ENCODE measurements at regions not wholly inside any gene's neighbourhood (a gene's known extent, or its start where the extent isn't known, plus 50 kb on each side); places are given as distances from the start of the nearest gene placed in this dataset.

- Histone ChIP-seq H3K27ac (ENCODE audit: extremely low read depth, low read depth, low read length) (no peak overlapping the region), H3K9me3 (ENCODE audit: control insufficient read depth, insufficient read depth, low read depth, low read length) (no peaks in the 10 kb centered on the region), H3K4me3 (ENCODE audit: low read depth, low read length) (no peak overlapping the region), H3K36me3 (ENCODE audit: control insufficient read depth in 2 of 2, insufficient read depth in 1 of 2, low read length in 2 of 2) (no peaks in the 10 kb centered on the region), H3K4me1 (ENCODE audit: control insufficient read depth, insufficient read depth, low read length) (no peaks in the 10 kb centered on the region)
- POLR2A ChIA-PET, result no interaction called here
- TF ChIP-seq, protein P1, sequence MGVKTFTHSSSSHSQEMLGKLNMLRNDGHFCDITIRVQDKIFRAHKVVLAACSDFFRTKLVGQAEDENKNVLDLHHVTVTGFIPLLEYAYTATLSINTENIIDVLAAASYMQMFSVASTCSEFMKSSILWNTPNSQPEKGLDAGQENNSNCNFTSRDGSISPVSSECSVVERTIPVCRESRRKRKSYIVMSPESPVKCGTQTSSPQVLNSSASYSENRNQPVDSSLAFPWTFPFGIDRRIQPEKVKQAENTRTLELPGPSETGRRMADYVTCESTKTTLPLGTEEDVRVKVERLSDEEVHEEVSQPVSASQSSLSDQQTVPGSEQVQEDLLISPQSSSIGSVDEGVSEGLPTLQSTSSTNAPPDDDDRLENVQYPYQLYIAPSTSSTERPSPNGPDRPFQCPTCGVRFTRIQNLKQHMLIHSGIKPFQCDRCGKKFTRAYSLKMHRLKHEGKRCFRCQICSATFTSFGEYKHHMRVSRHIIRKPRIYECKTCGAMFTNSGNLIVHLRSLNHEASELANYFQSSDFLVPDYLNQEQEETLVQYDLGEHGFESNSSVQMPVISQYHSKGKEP (tag by site-specific recombination; IDR thresholded peaks at IDR 0.05), result no peak
- no peak for TF ChIP-seq ZNF391 (tag by site-specific recombination; IDR thresholded peaks at IDR 0.05; ENCODE audit: borderline replicate concordance, low read depth)
- no peak for TF ChIP-seq ZIC2 (tag by site-specific recombination; IDR thresholded peaks at IDR 0.05)
- no peak for TF ChIP-seq ZNF184 (tag by site-specific recombination; IDR thresholded peaks at IDR 0.05)
- no peak for TF ChIP-seq KLF9 (tag by site-specific recombination; IDR thresholded peaks at IDR 0.05; ENCODE audit: low read depth)
- no peak for TF ChIP-seq ZNF639 (tag by site-specific recombination; IDR thresholded peaks at IDR 0.05)
- no peak for TF ChIP-seq ZSCAN30 (tag by site-specific recombination; IDR thresholded peaks at IDR 0.05)
- no peak for TF ChIP-seq ZSCAN23 (tag by site-specific recombination; IDR thresholded peaks at IDR 0.05)
- no peak for TF ChIP-seq ZBTB7A (tag by site-specific recombination; IDR thresholded peaks at IDR 0.05; ENCODE audit: low read depth)
- CTCF ChIA-PET, result no interaction called here
These were observed 67.7 kb downstream of the MGST1 start for GRCh38 chr12:16415155-16415554.

DNA sequence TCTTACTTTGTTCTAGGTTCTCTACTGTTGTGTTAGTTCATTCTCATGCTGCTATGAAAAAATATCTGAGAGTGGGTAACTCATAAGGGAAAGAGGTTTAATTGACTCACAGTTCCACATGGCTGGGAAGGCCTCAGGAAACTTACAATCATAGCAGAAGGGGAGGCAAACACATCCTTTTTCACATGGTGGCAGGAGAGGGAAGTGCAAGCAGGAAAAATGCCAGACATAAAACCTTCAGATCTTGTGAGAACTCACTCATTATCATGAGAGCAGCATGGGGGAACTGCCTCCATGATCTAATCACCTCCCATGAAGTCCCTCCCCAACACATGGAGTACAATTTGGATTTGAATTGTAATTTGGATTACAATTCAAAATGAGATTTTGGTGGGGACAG is 69.6 kb downstream of the MGST1 start:
- H3K27ac ChIP-seq (ENCODE audit: extremely low read depth, low read depth, low read length), result no peak overlapping the region
- CTCF ChIA-PET, result no interaction called here
- no peaks in the 10 kb centered on the region for H3K4me1 ChIP-seq (ENCODE audit: control insufficient read depth, insufficient read depth, low read length)
- no peaks in the 10 kb centered on the region for H3K36me3 ChIP-seq (ENCODE audit: control insufficient read depth in 2 of 2, insufficient read depth in 1 of 2, low read length in 2 of 2)
- no peak overlapping the region for H3K4me3 ChIP-seq (ENCODE audit: low read depth, low read length)
- no peaks in the 10 kb centered on the region for H3K9me3 ChIP-seq (ENCODE audit: control insufficient read depth, insufficient read depth, low read depth, low read length)
- POLR2A ChIA-PET, result no interaction called here
- TF ChIP-seq SCRT2 (tag by site-specific recombination; IDR thresholded peaks at IDR 0.05) (no peak), HOXA7 (CRISPR knock-in tag; IDR thresholded peaks at IDR 0.05; ENCODE audit: borderline replicate concordance) (no peak), ZNF391 (tag by site-specific recombination; IDR thresholded peaks at IDR 0.05; ENCODE audit: borderline replicate concordance, low read depth) (no peak), ZNF404 (tag by site-specific recombination; IDR thresholded peaks at IDR 0.05) (no peak), ZNF639 (tag by site-specific recombination; IDR thresholded peaks at IDR 0.05) (no peak), BCL11B (tag by site-specific recombination; IDR thresholded peaks at IDR 0.05; ENCODE audit: low read depth) (no peak), ZNF777 (tag by site-specific recombination; IDR thresholded peaks at IDR 0.05; ENCODE audit: borderline replicate concordance) (no peak), ZBTB48 (tag by site-specific recombination; IDR thresholded peaks at IDR 0.05) (no peak), ZBTB49 (tag by site-specific recombination; IDR thresholded peaks at IDR 0.05; ENCODE audit: low read depth) (no peak), ZNF624 (tag by site-specific recombination; IDR thresholded peaks at IDR 0.05) (no peak), ZNF133 (tag by site-specific recombination; IDR thresholded peaks at IDR 0.05) (no peak), ZNF37A (tag by site-specific recombination; IDR thresholded peaks at IDR 0.05) (no peak)
- TF ChIP-seq, protein P2, sequence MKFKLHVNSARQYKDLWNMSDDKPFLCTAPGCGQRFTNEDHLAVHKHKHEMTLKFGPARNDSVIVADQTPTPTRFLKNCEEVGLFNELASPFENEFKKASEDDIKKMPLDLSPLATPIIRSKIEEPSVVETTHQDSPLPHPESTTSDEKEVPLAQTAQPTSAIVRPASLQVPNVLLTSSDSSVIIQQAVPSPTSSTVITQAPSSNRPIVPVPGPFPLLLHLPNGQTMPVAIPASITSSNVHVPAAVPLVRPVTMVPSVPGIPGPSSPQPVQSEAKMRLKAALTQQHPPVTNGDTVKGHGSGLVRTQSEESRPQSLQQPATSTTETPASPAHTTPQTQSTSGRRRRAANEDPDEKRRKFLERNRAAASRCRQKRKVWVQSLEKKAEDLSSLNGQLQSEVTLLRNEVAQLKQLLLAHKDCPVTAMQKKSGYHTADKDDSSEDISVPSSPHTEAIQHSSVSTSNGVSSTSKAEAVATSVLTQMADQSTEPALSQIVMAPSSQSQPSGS (tag by site-specific recombination; IDR thresholded peaks at IDR 0.05; ENCODE audit: low read depth), result no peak
- TF ChIP-seq, protein P3, sequence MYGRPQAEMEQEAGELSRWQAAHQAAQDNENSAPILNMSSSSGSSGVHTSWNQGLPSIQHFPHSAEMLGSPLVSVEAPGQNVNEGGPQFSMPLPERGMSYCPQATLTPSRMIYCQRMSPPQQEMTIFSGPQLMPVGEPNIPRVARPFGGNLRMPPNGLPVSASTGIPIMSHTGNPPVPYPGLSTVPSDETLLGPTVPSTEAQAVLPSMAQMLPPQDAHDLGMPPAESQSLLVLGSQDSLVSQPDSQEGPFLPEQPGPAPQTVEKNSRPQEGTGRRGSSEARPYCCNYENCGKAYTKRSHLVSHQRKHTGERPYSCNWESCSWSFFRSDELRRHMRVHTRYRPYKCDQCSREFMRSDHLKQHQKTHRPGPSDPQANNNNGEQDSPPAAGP (tag by site-specific recombination; IDR thresholded peaks at IDR 0.05), result no peak
- TF ChIP-seq, protein P4, sequence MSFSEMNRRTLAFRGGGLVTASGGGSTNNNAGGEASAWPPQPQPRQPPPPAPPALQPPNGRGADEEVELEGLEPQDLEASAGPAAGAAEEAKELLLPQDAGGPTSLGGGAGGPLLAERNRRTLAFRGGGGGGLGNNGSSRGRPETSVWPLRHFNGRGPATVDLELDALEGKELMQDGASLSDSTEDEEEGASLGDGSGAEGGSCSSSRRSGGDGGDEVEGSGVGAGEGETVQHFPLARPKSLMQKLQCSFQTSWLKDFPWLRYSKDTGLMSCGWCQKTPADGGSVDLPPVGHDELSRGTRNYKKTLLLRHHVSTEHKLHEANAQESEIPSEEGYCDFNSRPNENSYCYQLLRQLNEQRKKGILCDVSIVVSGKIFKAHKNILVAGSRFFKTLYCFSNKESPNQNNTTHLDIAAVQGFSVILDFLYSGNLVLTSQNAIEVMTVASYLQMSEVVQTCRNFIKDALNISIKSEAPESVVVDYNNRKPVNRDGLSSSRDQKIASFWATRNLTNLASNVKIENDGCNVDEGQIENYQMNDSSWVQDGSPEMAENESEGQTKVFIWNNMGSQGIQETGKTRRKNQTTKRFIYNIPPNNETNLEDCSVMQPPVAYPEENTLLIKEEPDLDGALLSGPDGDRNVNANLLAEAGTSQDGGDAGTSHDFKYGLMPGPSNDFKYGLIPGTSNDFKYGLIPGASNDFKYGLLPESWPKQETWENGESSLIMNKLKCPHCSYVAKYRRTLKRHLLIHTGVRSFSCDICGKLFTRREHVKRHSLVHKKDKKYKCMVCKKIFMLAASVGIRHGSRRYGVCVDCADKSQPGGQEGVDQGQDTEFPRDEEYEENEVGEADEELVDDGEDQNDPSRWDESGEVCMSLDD (tag by site-specific recombination; IDR thresholded peaks at IDR 0.05), result no peak
